Tibial nerve (tissue), 4 donors: ENCODE measurements at regions not wholly inside any gene's neighbourhood (a gene's known extent, or its start where the extent isn't known, plus 50 kb on each side); places are given as distances from the start of the nearest gene placed in this dataset.

Experiments used
- EP300 ChIP-seq, 2 donors: sonication (generic); formaldehyde crosslinking; IDR thresholded peaks; one replicate each; pipeline ENCODE4 v1.6.1; 2017; ENCODE audit warnings: antibody characterized with exemption in 2 of 2, mild to moderate bottlenecking in 1 of 2
- POLR2A ChIP-seq, 2 donors: fragments of 450-650 bp; IDR thresholded peaks; one replicate each; pipeline ENCODE4 v1.6.1; 2017; ENCODE audit warnings: antibody characterized with exemption in 2 of 2, mild to moderate bottlenecking in 2 of 2, moderate library complexity in 2 of 2
- TF ChIP-seq, protein P1 (sequence below), 5 experiments: fragments of 200-600 bp in 3 of 5; fragments of 450-650 bp in 2 of 5; sonication (generic) in 3 of 5; IDR thresholded peaks; one replicate each; pipeline ENCODE4 v1.5.1; 2016 to 2019; ENCODE audit warnings: antibody characterized with exemption in 5 of 5, mild to moderate bottlenecking in 3 of 5, moderate library complexity in 2 of 5

DNA sequence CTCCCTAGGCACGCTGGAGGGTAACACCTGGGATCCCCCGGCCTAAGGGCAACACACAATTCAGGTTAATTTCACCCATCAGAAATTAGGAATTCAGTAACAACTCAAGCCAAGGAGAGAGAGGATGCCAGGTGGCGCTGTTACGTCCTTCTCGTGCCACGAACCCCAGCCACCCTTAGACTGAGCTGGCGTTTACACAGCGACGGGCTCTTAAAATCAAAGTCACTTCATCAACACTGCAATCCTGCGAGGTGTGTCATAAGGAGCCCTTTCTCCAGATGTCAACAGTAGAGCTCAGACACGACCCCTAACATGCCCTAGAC is 110.6 kb upstream of the TMEM132D start:
- TF ChIP-seq POLR2A (IDR thresholded peaks at IDR 0.05) (no peak), EP300 (IDR thresholded peaks at IDR 0.05) (no peak)
- TF ChIP-seq, protein P1, sequence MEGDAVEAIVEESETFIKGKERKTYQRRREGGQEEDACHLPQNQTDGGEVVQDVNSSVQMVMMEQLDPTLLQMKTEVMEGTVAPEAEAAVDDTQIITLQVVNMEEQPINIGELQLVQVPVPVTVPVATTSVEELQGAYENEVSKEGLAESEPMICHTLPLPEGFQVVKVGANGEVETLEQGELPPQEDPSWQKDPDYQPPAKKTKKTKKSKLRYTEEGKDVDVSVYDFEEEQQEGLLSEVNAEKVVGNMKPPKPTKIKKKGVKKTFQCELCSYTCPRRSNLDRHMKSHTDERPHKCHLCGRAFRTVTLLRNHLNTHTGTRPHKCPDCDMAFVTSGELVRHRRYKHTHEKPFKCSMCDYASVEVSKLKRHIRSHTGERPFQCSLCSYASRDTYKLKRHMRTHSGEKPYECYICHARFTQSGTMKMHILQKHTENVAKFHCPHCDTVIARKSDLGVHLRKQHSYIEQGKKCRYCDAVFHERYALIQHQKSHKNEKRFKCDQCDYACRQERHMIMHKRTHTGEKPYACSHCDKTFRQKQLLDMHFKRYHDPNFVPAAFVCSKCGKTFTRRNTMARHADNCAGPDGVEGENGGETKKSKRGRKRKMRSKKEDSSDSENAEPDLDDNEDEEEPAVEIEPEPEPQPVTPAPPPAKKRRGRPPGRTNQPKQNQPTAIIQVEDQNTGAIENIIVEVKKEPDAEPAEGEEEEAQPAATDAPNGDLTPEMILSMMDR (IDR thresholded peaks at IDR 0.05): no peak
